SIG-M5 treated with dmso at 0.1 percent for 504 hours (cell line): ENCODE measurements at regions not wholly inside any gene's neighbourhood (a gene's known extent, or its start where the extent isn't known, plus 50 kb on each side); places are given as distances from the start of the nearest gene placed in this dataset.
A peak's percentile ranks its signal among the peaks of the same experiment; 100 is the strongest.

Experiments used
- DNase-seq: peaks from one replicate; lab custom pipeline; 2025; ENCODE audit not compliant: unreplicated experiment; lab: John Stamatoyannopoulos, UW

- DNase-seq, result no peak
Measured at GRCh38 chr2:81235601-81236000, 931.0 kb upstream of the LRRTM1 start.

GRCh38 chr2:81234711-81235110 lies 930.2 kb upstream of the LRRTM1 start:
- no peak for DNase-seq

- DNase-seq, result no peak
Measured at GRCh38 chr2:81225756-81226155, 921.2 kb upstream of the LRRTM1 start.

- DNase-seq, result no peak
Measured at GRCh38 chr2:81213598-81213997, 909.0 kb upstream of the LRRTM1 start.

GRCh38 chr2:81206216-81206615 lies 901.7 kb upstream of the LRRTM1 start:
- no peak for DNase-seq

GRCh38 chr2:81196933-81197628 lies 892.5 kb upstream of the LRRTM1 start:
- DNase-seq, result no peak

GRCh38 chr2:81196383-81196851 lies 891.9 kb upstream of the LRRTM1 start:
- DNase-seq, result no peak

GRCh38 chr2:81195774-81196382 lies 891.3 kb upstream of the LRRTM1 start:
- DNase-seq, result no peak

GRCh38 chr2:81195017-81195773 lies 890.6 kb upstream of the LRRTM1 start:
- DNase-seq, result no peak

GRCh38 chr2:81194581-81194980 lies 890.0 kb upstream of the LRRTM1 start:
- DNase-seq, result no peak

GRCh38 chr2:81194176-81194575 lies 889.6 kb upstream of the LRRTM1 start:
- DNase-seq, result no peak

GRCh38 chr2:81181845-81182244 lies 877.3 kb upstream of the LRRTM1 start:
- no peak for DNase-seq

- DNase-seq, result no peak
Measured at GRCh38 chr2:81171447-81171846, 866.9 kb upstream of the LRRTM1 start.

- DNase-seq, result no peak
Measured at GRCh38 chr2:81163583-81163982, 859.0 kb upstream of the LRRTM1 start.

- no peak for DNase-seq
Measured at GRCh38 chr2:81158505-81158904, 854.0 kb upstream of the LRRTM1 start.

- peak; percentile 10 for DNase-seq
Measured at GRCh38 chr2:81148323-81148722, 843.8 kb upstream of the LRRTM1 start.

- no peak for DNase-seq
Measured at GRCh38 chr2:81136296-81136695, 831.7 kb upstream of the LRRTM1 start.

- no peak for DNase-seq
Measured at GRCh38 chr2:81097361-81097760, 792.8 kb upstream of the LRRTM1 start.

GRCh38 chr2:81093031-81093430 lies 788.5 kb upstream of the LRRTM1 start:
- DNase-seq, result no peak

GRCh38 chr2:81087646-81088045 lies 783.1 kb upstream of the LRRTM1 start:
- peak; percentile 18 for DNase-seq

- no peak for DNase-seq
Measured at GRCh38 chr2:81084101-81084500, 779.5 kb upstream of the LRRTM1 start.

- no peak for DNase-seq
Measured at GRCh38 chr2:81078631-81079030, 774.1 kb upstream of the LRRTM1 start.
